ENCODE measurements at regions not wholly inside any gene's neighbourhood (a gene's known extent, or its start where the extent isn't known, plus 50 kb on each side); places are given as distances from the start of the nearest gene placed in this dataset.

DNA sequence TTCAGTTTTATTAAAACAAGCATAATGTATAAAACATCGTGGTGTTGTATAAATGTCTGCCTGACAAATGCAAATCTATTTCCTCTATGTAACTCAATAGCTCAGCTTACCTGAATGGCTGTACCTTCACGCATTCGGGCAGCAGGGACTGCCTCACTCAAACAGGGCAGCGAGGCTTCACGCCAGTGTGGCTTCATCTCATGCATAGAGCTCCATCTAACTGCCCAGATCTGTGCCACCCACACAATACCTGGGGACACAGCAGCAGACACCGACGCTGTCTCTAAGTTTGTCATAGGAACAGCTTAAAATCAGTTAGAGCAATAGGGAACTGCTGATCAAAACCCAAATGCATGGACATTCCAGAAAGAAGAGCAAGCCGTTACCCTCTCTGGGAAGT, 182.8 kb upstream of the ANKRD30A start:
- no peak for TF ChIP-seq RAD21 (IDR thresholded peaks at IDR 0.05; ENCODE audit: low read depth)
- no peak for TF ChIP-seq NFIC (IDR thresholded peaks at IDR 0.05)
